ENCODE measurements at regions not wholly inside any gene's neighbourhood (a gene's known extent, or its start where the extent isn't known, plus 50 kb on each side); places are given as distances from the start of the nearest gene placed in this dataset.

GRCh38 chr4:41359422-41359775 lies 102.7 kb downstream of the UCHL1 start:
- 89% methylated on average over 5 of the region's 5 CpGs for WGBS, 2 donors
- no peak for DNase-seq (ENCODE audit: low spot score in 2 of 2)
- H3K4me3 ChIP-seq = no peak overlapping the region
- H3K36me3 ChIP-seq = no peaks in the 10 kb centered on the region
- no peaks in the 10 kb centered on the region for H3K9me3 ChIP-seq
- no peak overlapping the region for H3K27ac ChIP-seq
- peaks cover 0 to 3% of the 10 kb centered on the region in 2 donors for H3K27me3 ChIP-seq
- no peak for TF ChIP-seq CTCF (IDR thresholded peaks at IDR 0.05)
- TF ChIP-seq EP300 (IDR thresholded peaks at IDR 0.05) = no peak
- no peak for TF ChIP-seq POLR2A (IDR thresholded peaks at IDR 0.05)
- peaks cover 0 to 41% (median 5%) of the 10 kb centered on the region in 4 donors for H3K4me1 ChIP-seq

GRCh38 chr4:41359836-41360213 lies 103.1 kb downstream of the UCHL1 start:
- no peak for DNase-seq (ENCODE audit: low spot score in 2 of 2)
- Histone ChIP-seq H3K9me3 (no peaks in the 10 kb centered on the region), H3K27me3 (peaks cover 0 to 3% of the 10 kb centered on the region in 2 donors), H3K27ac (peak overlapping the region in 1 of 4 donors; percentile 85), H3K4me3 (peak overlapping the region; percentile 55 to 88 (median 74)), H3K36me3 (no peaks in the 10 kb centered on the region), H3K4me1 (peaks cover 0 to 44% (median 5%) of the 10 kb centered on the region in 4 donors)
- TF ChIP-seq EP300 (IDR thresholded peaks at IDR 0.05) = no peak
- TF ChIP-seq CTCF (IDR thresholded peaks at IDR 0.05) = no peak
- TF ChIP-seq POLR2A (IDR thresholded peaks at IDR 0.05) = no peak
- 61 to 72% methylated on average over 11 of the region's 11 CpGs for WGBS, 2 donors

- no peak for TF ChIP-seq POLR2A (IDR thresholded peaks at IDR 0.05)
- TF ChIP-seq EP300 (IDR thresholded peaks at IDR 0.05) = no peak
- TF ChIP-seq CTCF (IDR thresholded peaks at IDR 0.05) = no peak
- Histone ChIP-seq H3K27me3 (peaks cover 0 to 3% of the 10 kb centered on the region in 2 donors), H3K4me1 (peaks cover 0 to 49% (median 5%) of the 10 kb centered on the region in 4 donors), H3K4me3 (peak overlapping the region; percentile 55 to 88 (median 74)), H3K36me3 (no peaks in the 10 kb centered on the region), H3K27ac (peak overlapping the region; percentile 46 to 85 (median 71)), H3K9me3 (no peaks in the 10 kb centered on the region)
- WGBS, 2 donors = 2% methylated on average over 28 to 34 of the region's 92 CpGs
- peak in 1 of 2 donors; percentile 29 for DNase-seq (ENCODE audit: low spot score in 2 of 2)
These were observed 103.6 kb downstream of the UCHL1 start for GRCh38 chr4:41360214-41360920.

- no peaks in the 10 kb centered on the region for H3K36me3 ChIP-seq
- peaks cover 0 to 57% (median 5%) of the 10 kb centered on the region in 4 donors for H3K4me1 ChIP-seq
- peak overlapping the region; percentile 55 to 88 (median 74) for H3K4me3 ChIP-seq
- peak overlapping the region; percentile 46 to 85 (median 71) for H3K27ac ChIP-seq
- no peaks in the 10 kb centered on the region for H3K9me3 ChIP-seq
- TF ChIP-seq EP300 (IDR thresholded peaks at IDR 0.05) (no peak), POLR2A (IDR thresholded peaks at IDR 0.05) (no peak), CTCF (IDR thresholded peaks at IDR 0.05) (no peak)
- no peak for DNase-seq (ENCODE audit: low spot score in 2 of 2)
- 1 to 2% methylated on average over 47 of the region's 64 CpGs for WGBS, 2 donors
- H3K27me3 ChIP-seq = peaks cover 0 to 3% of the 10 kb centered on the region in 2 donors
These were observed 104.4 kb downstream of the UCHL1 start for GRCh38 chr4:41360921-41361793.
